H9 (cell line): ENCODE measurements at regions not wholly inside any gene's neighbourhood (a gene's known extent, or its start where the extent isn't known, plus 50 kb on each side); places are given as distances from the start of the nearest gene placed in this dataset.

Experiments used
- DNase-seq: peaks from one replicate; pipeline ENCODE4 v3.0.0-alpha.2; 2017
- H2AFZ ChIP-seq: one replicate; pipeline ENCODE4 v1.6.1; 2013; ENCODE audit warnings: mild to moderate bottlenecking, low read length, control low read depth, moderate library complexity
- H2AK5ac ChIP-seq: 2 replicates; pipeline ENCODE4 v1.6.1; 2013; ENCODE audit warnings: low read length, control low read depth, mixed read lengths; ENCODE audit not compliant: insufficient read length
- H2BK120ac ChIP-seq: one replicate; pipeline ENCODE4 v1.6.1; 2013; ENCODE audit warnings: low read depth, mild to moderate bottlenecking, low read length, control low read depth, inconsistent platforms; ENCODE audit not compliant: poor library complexity, severe bottlenecking
- H2BK12ac ChIP-seq: 2 replicates; pipeline ENCODE4 v1.6.1; 2013; ENCODE audit warnings: low read length, control low read depth, mixed read lengths, low read depth; ENCODE audit not compliant: insufficient read length
- H2BK15ac ChIP-seq: 2 replicates; pipeline ENCODE4 v1.6.1; 2013; ENCODE audit warnings: low read depth, low read length, control low read depth
- H2BK20ac ChIP-seq: one replicate; pipeline ENCODE4 v1.6.1; 2013; ENCODE audit warnings: low read depth, mild to moderate bottlenecking, low read length, control low read depth, inconsistent platforms; ENCODE audit not compliant: poor library complexity, severe bottlenecking
- H2BK5ac ChIP-seq: 2 replicates; pipeline ENCODE4 v1.6.1; 2013; ENCODE audit warnings: low read length, control low read depth, mixed read lengths; ENCODE audit not compliant: insufficient read length
- H3K14ac ChIP-seq: 2 replicates; pipeline ENCODE4 v1.6.1; 2013; ENCODE audit warnings: low read length, control low read depth; ENCODE audit not compliant: insufficient read depth
- H3K18ac ChIP-seq: 2 replicates; pipeline ENCODE4 v1.6.1; 2013; ENCODE audit warnings: low read depth, mild to moderate bottlenecking, mixed read lengths, low read length, control low read depth; ENCODE audit not compliant: insufficient read length
- H3K23ac ChIP-seq: 2 replicates; pipeline ENCODE4 v1.6.1; 2013; ENCODE audit warnings: low read length, control low read depth, mixed read lengths, low read depth; ENCODE audit not compliant: insufficient read length
- H3K23me2 ChIP-seq: 2 replicates; pipeline ENCODE4 v1.6.1; 2013; ENCODE audit warnings: low read depth, mild to moderate bottlenecking, mixed read lengths, low read length, control low read depth; ENCODE audit not compliant: insufficient read length, poor library complexity, severe bottlenecking
- H3K27ac ChIP-seq: 2 replicates; pipeline ENCODE4 v1.5.1; 2013; ENCODE audit warnings: low read length, control low read depth, mixed read lengths, low read depth; ENCODE audit not compliant: insufficient read length
- H3K27me3 ChIP-seq: 2 replicates; pipeline ENCODE4 v1.6.1; 2013; ENCODE audit warnings: low read length, control low read depth, inconsistent platforms; ENCODE audit not compliant: insufficient read depth
- H3K4ac ChIP-seq: 2 replicates; pipeline ENCODE4 v1.6.1; 2013; ENCODE audit warnings: low read depth, mild to moderate bottlenecking, control low read depth, inconsistent platforms, low read length, moderate library complexity
- H3K4me1 ChIP-seq: 2 replicates; pipeline ENCODE4 v1.6.1; 2013; ENCODE audit warnings: low read length, control low read depth, inconsistent platforms; ENCODE audit not compliant: insufficient read depth
- H3K4me2 ChIP-seq: 2 replicates; pipeline ENCODE4 v1.6.1; 2013; ENCODE audit warnings: low read length, control low read depth, mixed read lengths; ENCODE audit not compliant: insufficient read length, insufficient read depth
- H3K56ac ChIP-seq: 2 replicates; pipeline ENCODE4 v1.6.1; 2013; ENCODE audit warnings: low read depth, mild to moderate bottlenecking, mixed read lengths, low read length, control low read depth; ENCODE audit not compliant: insufficient read length
- H3K79me1 ChIP-seq: 2 replicates; pipeline ENCODE4 v1.6.1; 2013; ENCODE audit warnings: low read depth, mild to moderate bottlenecking, moderate library complexity, low read length, control low read depth, inconsistent platforms; ENCODE audit not compliant: insufficient read depth, poor library complexity, severe bottlenecking
- H3K79me2 ChIP-seq: 2 replicates; pipeline ENCODE4 v1.6.1; 2013; ENCODE audit warnings: low read length, control low read depth, inconsistent platforms; ENCODE audit not compliant: insufficient read depth
- H3K9ac ChIP-seq: 2 replicates; pipeline ENCODE4 v1.6.1; 2013; ENCODE audit warnings: low read length, control low read depth, mixed read lengths; ENCODE audit not compliant: insufficient read length; ENCODE audit errors: extremely low read depth
- H3K9me3 ChIP-seq: one replicate; pipeline ENCODE4 v1.6.1; 2013; ENCODE audit warnings: low read depth, low read length, inconsistent platforms; ENCODE audit not compliant: control insufficient read depth
- H3T11ph ChIP-seq: one replicate; pipeline ENCODE4 v1.6.1; 2013; ENCODE audit warnings: mild to moderate bottlenecking, low read length, control low read depth, inconsistent platforms
- H4K20me1 ChIP-seq: one replicate; pipeline ENCODE4 v1.6.1; 2013; ENCODE audit not compliant: control insufficient read depth, insufficient read length, insufficient read depth
- H4K5ac ChIP-seq: 2 replicates; pipeline ENCODE4 v1.6.1; 2013; ENCODE audit warnings: low read depth, mild to moderate bottlenecking, mixed read lengths, low read length, control low read depth; ENCODE audit not compliant: insufficient read length
- H4K8ac ChIP-seq: replicated peaks from 2 replicates; pipeline ENCODE4 v1.6.1; 2013; ENCODE audit warnings: low read length, control low read depth, mixed read lengths, low read depth; ENCODE audit not compliant: insufficient read length
- H4K91ac ChIP-seq: 2 replicates; pipeline ENCODE4 v1.6.1; 2013; ENCODE audit warnings: low read depth, mild to moderate bottlenecking, moderate library complexity, mixed read lengths, low read length, control low read depth; ENCODE audit not compliant: insufficient read length
- H3K27ac Mint-ChIP-seq, 3 experiments: 2 replicates in 2 of 3; 3 replicates in 1 of 3; pipeline ENCODE4 v1.8.0; 2020 to 2021; ENCODE audit warnings: mixed read lengths in 3 of 3, mild to moderate bottlenecking in 1 of 3, moderate library complexity in 1 of 3
- H3K27me3 Mint-ChIP-seq: 2 replicates; pipeline ENCODE4 v1.8.0; 2021; ENCODE audit warnings: low read depth, mild to moderate bottlenecking, moderate library complexity, mixed read lengths
- H3K36me3 Mint-ChIP-seq, 3 experiments: 2 replicates in 2 of 3; 3 replicates in 1 of 3; pipeline ENCODE4 v1.8.0; 2020 to 2021; ENCODE audit warnings: low read depth in 3 of 3, mixed read lengths in 3 of 3; ENCODE audit not compliant: insufficient read depth in 1 of 3
- H3K4me1 Mint-ChIP-seq, 2 experiments: 2 replicates each; pipeline ENCODE4 v1.8.0; 2020; ENCODE audit warnings: mixed read lengths in 2 of 2
- H3K4me3 Mint-ChIP-seq, 2 experiments: 2 replicates in 1 of 2; 3 replicates in 1 of 2; pipeline ENCODE4 v1.8.0; 2020 to 2021; ENCODE audit warnings: mild to moderate bottlenecking in 2 of 2, mixed read lengths in 2 of 2, moderate library complexity in 1 of 2
- H3K9me3 Mint-ChIP-seq, 2 experiments: 2 replicates in 1 of 2; 3 replicates in 1 of 2; pipeline ENCODE4 v1.8.0; 2020; ENCODE audit warnings: mild to moderate bottlenecking in 2 of 2, mixed read lengths in 2 of 2, moderate library complexity in 1 of 2
- WGBS: extraction: QIAGEN DNeasy Blood & Tissue Kit; methylation state at CpG from one replicate; pipeline ENCODE4 v1.1.7; 2013; ENCODE audit warnings: missing lambda C conversion rate, low lambda C conversion rate, mixed read lengths; ENCODE audit not compliant: insufficient read length; ENCODE audit errors: extremely low coverage; 5-methylcytosine and 5-hydroxymethylcytosine counted together
- TF ChIP-seq, protein P1 (sequence below): fragments of 200-600 bp; sonication (generic); conservative IDR thresholded peaks from 3 replicates; pipeline ENCODE4 v1.8.0; 2021; ENCODE audit warnings: antibody characterized with exemption, mild to moderate bottlenecking

DNA sequence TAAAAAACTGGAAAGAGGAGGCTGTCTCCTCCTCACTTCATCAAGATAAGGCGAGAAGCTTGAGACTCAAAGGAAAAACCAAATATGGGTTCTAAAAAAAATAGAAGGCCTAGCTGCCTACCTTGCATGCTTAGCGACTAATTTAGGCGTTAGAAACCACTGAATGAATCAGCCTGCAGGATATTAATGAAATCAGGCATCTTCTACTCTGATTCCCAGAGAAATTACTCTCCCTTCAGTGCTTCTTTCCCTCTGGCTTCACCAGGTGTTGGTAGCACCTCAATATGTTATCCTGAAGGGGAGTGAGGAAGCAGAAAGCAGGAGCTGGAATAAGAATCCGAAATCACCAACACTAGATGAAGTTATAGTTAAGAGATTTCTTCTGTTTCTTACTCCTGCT is 749.8 kb upstream of the NRXN1 start:
- Histone ChIP-seq H2BK12ac (no peak overlapping the region), H2AFZ (no peak overlapping the region), H3K18ac (no peak overlapping the region), H3K79me2 (no peaks in the 10 kb centered on the region), H3K27ac (no peak overlapping the region), H3K79me1 (no peaks in the 10 kb centered on the region), H4K8ac (no peak overlapping the region), H3K56ac (no peak overlapping the region), H3K4me2 (no peak overlapping the region), H3K4me1 (no peaks in the 10 kb centered on the region), H3K14ac (no peak overlapping the region), H3K4ac (no peak overlapping the region), H2AK5ac (no peak overlapping the region), H3K23me2 (no peaks in the 10 kb centered on the region), H3K23ac (no peak overlapping the region), H2BK120ac (no peak overlapping the region), H4K20me1 (no peaks in the 10 kb centered on the region), H2BK15ac (no peak overlapping the region), H4K91ac (no peak overlapping the region), H4K5ac (no peak overlapping the region), H3K27me3 (no peaks in the 10 kb centered on the region), H2BK20ac (no peak overlapping the region), H3K9me3 (no peaks in the 10 kb centered on the region), H2BK5ac (no peak overlapping the region), H3K9ac (no peak overlapping the region), H3T11ph (no peak overlapping the region)
- H3K4me1 Mint-ChIP-seq, result no peaks in the 10 kb centered on the region
- WGBS, result no CpG with 5 or more reads among the region's 4 CpGs
- H3K9me3 Mint-ChIP-seq, result peaks cover 4 to 5% of the 10 kb centered on the region in 2 experiments; a peak in 4 of 5 replicates
- H3K27ac Mint-ChIP-seq, result no peak overlapping the region
- H3K27me3 Mint-ChIP-seq, result no peaks in the 10 kb centered on the region
- H3K36me3 Mint-ChIP-seq, result peaks cover 3 to 8% (median 3%) of the 10 kb centered on the region in 3 experiments; a peak in 5 of 7 replicates
- H3K4me3 Mint-ChIP-seq, result no peak overlapping the region
- DNase-seq, result no peak
- TF ChIP-seq, protein P1, sequence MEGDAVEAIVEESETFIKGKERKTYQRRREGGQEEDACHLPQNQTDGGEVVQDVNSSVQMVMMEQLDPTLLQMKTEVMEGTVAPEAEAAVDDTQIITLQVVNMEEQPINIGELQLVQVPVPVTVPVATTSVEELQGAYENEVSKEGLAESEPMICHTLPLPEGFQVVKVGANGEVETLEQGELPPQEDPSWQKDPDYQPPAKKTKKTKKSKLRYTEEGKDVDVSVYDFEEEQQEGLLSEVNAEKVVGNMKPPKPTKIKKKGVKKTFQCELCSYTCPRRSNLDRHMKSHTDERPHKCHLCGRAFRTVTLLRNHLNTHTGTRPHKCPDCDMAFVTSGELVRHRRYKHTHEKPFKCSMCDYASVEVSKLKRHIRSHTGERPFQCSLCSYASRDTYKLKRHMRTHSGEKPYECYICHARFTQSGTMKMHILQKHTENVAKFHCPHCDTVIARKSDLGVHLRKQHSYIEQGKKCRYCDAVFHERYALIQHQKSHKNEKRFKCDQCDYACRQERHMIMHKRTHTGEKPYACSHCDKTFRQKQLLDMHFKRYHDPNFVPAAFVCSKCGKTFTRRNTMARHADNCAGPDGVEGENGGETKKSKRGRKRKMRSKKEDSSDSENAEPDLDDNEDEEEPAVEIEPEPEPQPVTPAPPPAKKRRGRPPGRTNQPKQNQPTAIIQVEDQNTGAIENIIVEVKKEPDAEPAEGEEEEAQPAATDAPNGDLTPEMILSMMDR, result no peak
